GM23248 (cell line): ENCODE measurements at regions not wholly inside any gene's neighbourhood (a gene's known extent, or its start where the extent isn't known, plus 50 kb on each side); places are given as distances from the start of the nearest gene placed in this dataset.

Source experiments
- EZH2 ChIP-seq: fragments of 200-600 bp; sonication (generic); IDR thresholded peaks from 2 replicates; pipeline ENCODE4 v1.6.1; 2018; ENCODE audit warnings: antibody characterized with exemption, mild to moderate bottlenecking; ENCODE audit not compliant: insufficient read depth, poor library complexity, severe bottlenecking
- EZH2phosphoT487 ChIP-seq: fragments of 200-600 bp; sonication (generic); IDR thresholded peaks from 2 replicates; pipeline ENCODE4 v1.6.1; 2018; ENCODE audit warnings: antibody characterized with exemption, moderate library complexity, mild to moderate bottlenecking, low read depth; ENCODE audit not compliant: insufficient read depth

GRCh38 chr13:107531180-107531579, 684.2 kb downstream of the LIG4 start:
- TF ChIP-seq EZH2phosphoT487 (no peak), EZH2 (no peak)
